ES-I3 (cell line): ENCODE measurements at regions not wholly inside any gene's neighbourhood (a gene's known extent, or its start where the extent isn't known, plus 50 kb on each side); places are given as distances from the start of the nearest gene placed in this dataset.

Experiments
- H3K36me3 ChIP-seq: 2 replicates; pipeline ENCODE4 v1.6.1; 2013; ENCODE audit warnings: mild to moderate bottlenecking, low read length, control low read depth, moderate library complexity; ENCODE audit not compliant: insufficient read depth
- H3K4me1 ChIP-seq: 2 replicates; pipeline ENCODE4 v1.6.1; 2013; ENCODE audit warnings: mild to moderate bottlenecking, control low read depth, low read length; ENCODE audit not compliant: insufficient read depth
- H3K9ac ChIP-seq: 2 replicates; pipeline ENCODE4 v1.6.1; 2013; ENCODE audit warnings: low read depth, mild to moderate bottlenecking, low read length, moderate library complexity
- H3K9me3 ChIP-seq: 2 replicates; pipeline ENCODE4 v1.6.1; 2013; ENCODE audit warnings: mild to moderate bottlenecking, low read length, moderate library complexity; ENCODE audit not compliant: control insufficient read depth, insufficient read depth

DNA sequence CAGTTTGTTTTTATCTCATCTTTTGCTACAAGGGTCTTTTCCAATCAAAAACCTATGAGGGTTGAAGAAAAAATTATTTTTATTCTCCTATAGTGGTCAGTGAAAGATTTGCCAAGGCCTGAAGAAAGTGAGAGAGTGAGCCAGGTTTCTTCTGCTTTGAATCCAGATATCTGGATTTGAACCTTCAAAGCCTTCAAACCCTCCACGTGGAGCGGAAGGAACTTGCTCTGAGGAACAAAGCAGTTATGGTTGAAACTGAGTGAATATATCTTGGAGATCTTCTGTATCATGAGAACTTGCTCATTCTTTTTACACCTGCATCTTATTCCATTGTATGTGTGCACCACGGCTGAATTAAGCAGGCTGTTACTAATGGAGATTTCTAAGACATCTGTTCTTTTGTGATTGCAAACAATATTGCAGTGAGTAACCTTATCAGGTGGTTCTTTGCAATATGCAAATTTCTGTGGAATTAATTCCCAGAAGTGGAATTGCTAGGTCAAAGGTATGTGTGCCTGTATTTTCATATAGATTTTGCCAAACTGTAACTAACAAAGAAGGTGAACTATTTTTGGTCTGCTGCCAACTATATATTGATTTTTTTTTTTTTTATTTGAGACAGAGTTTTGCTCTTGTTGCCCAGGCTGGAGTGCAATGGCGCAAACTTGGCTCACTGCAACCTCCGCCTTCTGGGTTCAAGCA, 147.9 kb downstream of the B3GNT2 start:
- H3K36me3 ChIP-seq = no peaks in the 10 kb centered on the region; the same call in 1 of the 2 replicates
- no peak overlapping the region for H3K9ac ChIP-seq
- peaks cover 8% of the 10 kb centered on the region; the same call in 1 of the 2 replicates for H3K4me1 ChIP-seq
- H3K9me3 ChIP-seq = no peaks in the 10 kb centered on the region; the same call in 1 of the 2 replicates

DNA sequence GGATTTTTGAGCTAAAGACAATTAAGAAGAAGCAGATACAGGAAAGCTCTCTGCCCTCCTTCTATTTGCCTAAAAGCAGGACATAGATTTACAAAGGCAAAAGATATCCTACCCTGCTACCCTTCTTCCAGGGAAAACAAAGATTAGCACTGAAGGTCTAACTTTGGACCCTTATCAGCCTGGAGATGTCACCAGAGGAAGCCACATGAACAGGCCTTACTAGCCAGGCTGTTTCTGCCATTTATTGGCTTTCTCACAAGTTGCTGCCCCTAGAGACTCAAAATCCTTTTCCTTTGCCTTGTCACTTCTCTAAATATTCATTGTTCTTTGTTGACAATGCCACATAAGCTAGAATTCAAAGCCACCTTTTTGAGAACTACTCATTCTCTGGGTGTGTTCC, 147.3 kb downstream of the B3GNT2 start:
- no peak overlapping the region for H3K9ac ChIP-seq
- no peaks in the 10 kb centered on the region; the same call in 1 of the 2 replicates for H3K9me3 ChIP-seq
- no peaks in the 10 kb centered on the region; the same call in 1 of the 2 replicates for H3K36me3 ChIP-seq
- peaks cover 8% of the 10 kb centered on the region; the same call in 1 of the 2 replicates for H3K4me1 ChIP-seq

- Histone ChIP-seq H3K9me3 (no peaks in the 10 kb centered on the region; the same call in 1 of the 2 replicates), H3K9ac (no peak overlapping the region), H3K4me1 (peaks cover 8% of the 10 kb centered on the region; the same call in 1 of the 2 replicates), H3K36me3 (no peaks in the 10 kb centered on the region)
These were observed 145.1 kb downstream of the B3GNT2 start for GRCh38 chr2:62340994-62341484.

DNA sequence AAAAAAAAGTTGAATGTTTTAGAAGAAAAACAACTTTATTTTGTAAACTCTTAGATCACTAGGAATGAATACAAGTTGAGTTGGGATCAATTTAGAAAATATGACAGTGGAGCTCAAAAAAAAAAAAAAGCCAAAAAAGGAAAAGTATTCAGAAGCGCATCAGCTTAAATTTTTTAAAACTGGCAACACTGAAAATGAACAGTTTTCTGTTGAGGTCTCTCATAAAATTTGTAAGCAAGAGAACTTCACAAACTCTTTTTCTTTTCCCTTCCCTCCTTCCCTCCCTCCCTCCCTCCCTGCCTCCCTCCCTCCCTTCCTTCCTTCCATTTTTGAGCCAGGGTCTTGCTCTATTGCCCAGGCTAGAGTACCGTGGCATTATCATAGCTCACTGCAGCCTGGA, 143.9 kb downstream of the B3GNT2 start:
- Histone ChIP-seq H3K4me1 (peaks cover 8% of the 10 kb centered on the region; the same call in 1 of the 2 replicates), H3K36me3 (no peaks in the 10 kb centered on the region), H3K9me3 (no peaks in the 10 kb centered on the region; the same call in 1 of the 2 replicates), H3K9ac (no peak overlapping the region)

DNA sequence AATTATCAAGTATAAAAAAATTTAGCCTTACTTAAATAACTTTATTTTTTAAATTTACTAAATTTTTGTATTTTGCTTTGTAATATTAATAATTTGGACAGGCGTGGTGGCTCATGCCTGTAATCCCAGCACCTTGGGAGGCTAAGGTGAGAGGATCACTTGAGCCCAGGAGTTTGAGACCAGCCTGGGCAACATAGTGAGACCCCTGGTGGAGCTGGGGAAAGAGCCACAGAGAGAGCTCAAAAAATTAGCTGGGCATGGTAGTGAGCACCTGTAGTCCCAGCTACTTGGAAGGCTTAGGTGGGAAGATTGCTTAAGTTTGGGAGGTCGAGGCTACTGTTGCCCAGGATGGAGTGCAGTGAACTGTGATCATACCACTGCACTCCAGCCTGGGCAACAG, 143.5 kb downstream of the B3GNT2 start:
- H3K4me1 ChIP-seq = peaks cover 8% of the 10 kb centered on the region; the same call in 1 of the 2 replicates
- H3K9me3 ChIP-seq = no peaks in the 10 kb centered on the region; the same call in 1 of the 2 replicates
- no peak overlapping the region for H3K9ac ChIP-seq
- H3K36me3 ChIP-seq = no peaks in the 10 kb centered on the region

DNA sequence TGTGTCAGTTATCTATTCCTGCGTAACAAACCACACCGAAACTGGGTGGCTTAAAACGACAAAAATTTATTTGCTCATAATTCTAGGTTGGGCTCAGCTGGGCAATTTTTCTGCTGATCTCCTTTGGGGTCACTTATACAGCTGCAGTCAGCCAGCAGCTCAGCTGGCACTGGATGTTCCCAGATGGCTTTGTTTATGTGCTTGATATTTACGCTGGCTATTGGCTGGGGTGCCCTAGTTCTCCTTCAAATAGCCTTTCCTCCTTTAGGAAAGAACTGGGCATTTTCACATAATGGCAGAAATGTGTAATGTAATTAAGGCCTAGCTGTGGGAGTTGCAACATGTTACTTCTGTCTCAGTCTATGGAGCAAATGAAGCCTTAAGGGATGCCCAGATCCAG, 142.2 kb downstream of the B3GNT2 start:
- no peak overlapping the region for H3K9ac ChIP-seq
- H3K4me1 ChIP-seq = peaks cover 8% of the 10 kb centered on the region; the same call in 1 of the 2 replicates
- H3K36me3 ChIP-seq = no peaks in the 10 kb centered on the region
- no peaks in the 10 kb centered on the region; the same call in 1 of the 2 replicates for H3K9me3 ChIP-seq

DNA sequence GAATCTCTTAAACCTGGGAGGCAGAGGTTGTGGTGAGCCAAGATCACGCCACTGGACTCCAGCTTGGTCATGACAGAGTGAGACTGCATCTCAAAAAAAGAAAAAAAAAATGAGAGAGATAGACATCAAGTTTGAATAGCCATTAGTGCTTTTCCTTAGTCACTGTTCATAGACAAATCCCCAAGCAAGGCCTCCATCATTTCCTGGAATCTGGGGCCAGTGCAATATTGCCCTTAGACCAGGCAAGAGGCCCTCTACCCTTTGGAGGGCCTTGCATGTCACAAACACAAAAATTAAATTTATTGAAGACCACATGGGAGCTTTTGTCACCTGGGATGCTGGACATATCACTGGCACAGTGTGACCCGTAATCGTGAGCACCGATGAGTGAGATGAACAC, 141.5 kb downstream of the B3GNT2 start:
- no peak overlapping the region for H3K9ac ChIP-seq
- peaks cover 8% of the 10 kb centered on the region; the same call in 1 of the 2 replicates for H3K4me1 ChIP-seq
- no peaks in the 10 kb centered on the region; the same call in 1 of the 2 replicates for H3K9me3 ChIP-seq
- H3K36me3 ChIP-seq = no peaks in the 10 kb centered on the region

DNA sequence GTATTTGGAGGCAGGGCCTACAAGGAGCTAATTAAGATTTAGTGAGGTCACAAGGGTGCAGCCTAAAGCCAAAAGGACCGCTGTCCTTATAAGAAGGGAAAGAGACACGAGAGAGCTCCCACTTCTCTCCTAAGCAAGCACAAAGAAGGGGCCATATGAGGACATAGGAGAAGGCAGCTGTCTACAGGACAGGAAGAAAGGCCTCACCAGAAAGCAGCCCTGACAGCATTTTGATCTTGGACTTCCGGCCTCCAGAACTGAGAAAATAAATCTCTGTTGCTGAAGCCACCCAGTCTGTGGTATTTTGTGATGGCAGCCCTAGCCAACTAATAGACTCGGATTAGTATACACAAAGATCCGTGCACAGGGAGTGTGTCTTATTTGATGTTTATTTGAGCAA, 139.7 kb downstream of the B3GNT2 start:
- Histone ChIP-seq H3K4me1 (no peaks in the 10 kb centered on the region), H3K9me3 (no peaks in the 10 kb centered on the region), H3K36me3 (no peaks in the 10 kb centered on the region), H3K9ac (no peak overlapping the region)

DNA sequence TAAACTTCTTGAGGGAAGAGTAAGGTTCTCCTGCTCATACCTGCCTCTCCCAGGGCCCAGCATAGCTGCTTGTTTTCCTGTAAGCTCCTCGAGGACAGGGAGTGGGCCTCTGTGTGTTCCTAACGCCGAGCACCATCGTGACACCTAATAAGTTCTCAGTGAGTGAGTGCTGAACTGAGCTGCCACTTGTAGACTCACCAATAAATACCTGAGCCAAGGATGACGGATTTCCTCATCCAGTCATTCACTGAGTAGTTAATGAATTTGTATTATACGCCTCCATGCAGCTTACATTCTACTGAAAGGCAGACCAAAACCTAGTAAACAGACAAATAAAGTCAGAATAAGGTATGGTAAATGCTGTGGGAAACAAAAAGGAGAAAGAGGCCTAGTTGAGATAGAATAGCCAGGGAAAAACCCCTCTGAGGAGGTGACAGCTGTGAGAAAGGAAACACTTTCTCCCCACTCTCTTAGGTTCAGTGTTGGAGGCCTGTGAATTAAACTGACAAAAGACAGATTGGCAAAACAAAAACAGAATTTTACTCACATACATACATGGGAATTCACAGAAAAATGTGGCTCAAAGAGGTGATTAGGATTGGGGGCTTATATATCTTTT, 138.6 kb downstream of the B3GNT2 start:
- H3K36me3 ChIP-seq = no peaks in the 10 kb centered on the region
- H3K9me3 ChIP-seq = no peaks in the 10 kb centered on the region
- H3K9ac ChIP-seq = no peak overlapping the region
- H3K4me1 ChIP-seq = peaks cover 4% of the 10 kb centered on the region; the same call in 1 of the 2 replicates

DNA sequence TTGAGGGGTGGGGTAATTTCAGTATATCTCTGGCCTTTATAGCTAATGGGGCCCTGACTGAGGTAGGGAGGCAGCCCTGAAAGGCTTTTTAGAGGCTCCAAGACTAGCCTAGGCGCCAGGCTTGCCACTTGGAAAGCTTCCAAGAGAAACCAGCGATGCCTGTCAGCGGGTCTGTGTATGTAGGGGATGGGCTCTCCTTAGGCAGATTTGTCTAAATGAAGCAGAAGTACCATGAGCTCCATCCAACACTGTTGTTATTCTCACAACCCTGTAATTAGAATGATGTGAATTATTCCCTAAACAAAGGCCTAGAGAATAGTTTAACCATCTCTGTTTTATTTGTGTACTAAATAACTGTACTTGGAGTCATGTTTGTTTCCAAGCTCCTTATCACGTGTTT, 138.1 kb downstream of the B3GNT2 start:
- Histone ChIP-seq H3K36me3 (no peaks in the 10 kb centered on the region), H3K9me3 (no peaks in the 10 kb centered on the region), H3K4me1 (peaks cover 7% of the 10 kb centered on the region; the same call in 1 of the 2 replicates), H3K9ac (no peak overlapping the region)

GRCh38 chr2:62330959-62331358, 135.0 kb downstream of the B3GNT2 start:
- Histone ChIP-seq H3K9me3 (peaks cover 4% of the 10 kb centered on the region), H3K4me1 (peaks cover 7% of the 10 kb centered on the region; the same call in 1 of the 2 replicates), H3K36me3 (no peaks in the 10 kb centered on the region; the same call in 1 of the 2 replicates), H3K9ac (no peak overlapping the region)

DNA sequence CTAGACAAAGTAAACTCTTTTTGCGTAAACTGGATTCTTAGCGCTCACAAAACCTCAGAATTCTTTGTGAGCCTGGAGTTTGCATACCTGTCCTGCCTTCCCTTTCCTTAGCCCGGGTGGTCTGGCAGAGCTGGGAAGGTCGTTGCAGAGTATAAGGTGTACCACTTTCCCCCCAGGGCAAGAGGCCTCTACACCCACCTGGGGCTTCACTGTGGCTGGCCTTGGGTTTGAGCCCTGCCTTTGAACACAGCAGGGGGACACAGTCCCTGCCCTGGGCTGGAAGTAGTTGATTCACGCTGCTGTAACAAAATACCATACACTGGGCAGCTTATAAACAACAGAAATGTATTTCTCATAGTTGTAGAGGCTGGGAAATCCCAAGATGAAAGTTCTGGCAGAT, 133.9 kb downstream of the B3GNT2 start:
- peaks cover 7% of the 10 kb centered on the region; the same call in 1 of the 2 replicates for H3K4me1 ChIP-seq
- H3K9ac ChIP-seq = peak overlapping the region; percentile 6; the same call in 1 of the 2 replicates
- peaks cover 12% of the 10 kb centered on the region for H3K9me3 ChIP-seq
- H3K36me3 ChIP-seq = no peaks in the 10 kb centered on the region; the same call in 1 of the 2 replicates

GRCh38 chr2:62326735-62327134, 130.8 kb downstream of the B3GNT2 start:
- no peak overlapping the region for H3K9ac ChIP-seq
- H3K9me3 ChIP-seq = peaks cover 18% of the 10 kb centered on the region
- H3K36me3 ChIP-seq = no peaks in the 10 kb centered on the region; the same call in 1 of the 2 replicates
- H3K4me1 ChIP-seq = peaks cover 9% of the 10 kb centered on the region

- peaks cover 19% of the 10 kb centered on the region for H3K4me1 ChIP-seq
- H3K9me3 ChIP-seq = peaks cover 18% of the 10 kb centered on the region
- no peaks in the 10 kb centered on the region; the same call in 1 of the 2 replicates for H3K36me3 ChIP-seq
- H3K9ac ChIP-seq = no peak overlapping the region
These were observed 129.5 kb downstream of the B3GNT2 start for GRCh38 chr2:62325398-62325797.
